Activated CD4-positive, alpha-beta T cell treated with anti-CD3 and anti-CD28 coated beads, Interleukin-2, Interleukin-6, amounts not matched to agents 100 ng/mL and 50 ng/mL, durations not matched to agents 16 hours and 8 hours (primary cell): ENCODE measurements at regions not wholly inside any gene's neighbourhood (a gene's known extent, or its start where the extent isn't known, plus 50 kb on each side); places are given as distances from the start of the nearest gene placed in this dataset.
"Not testable (repeated sequence)": the region's sequence is repeated elsewhere in the genome, so short reads cannot be mapped to it uniquely, and the experiment has no call there.

ENCODE experiments used
- DNase-seq: peaks from one replicate; pipeline ENCODE4 v3.0.0-alpha.2; 2020

DNA sequence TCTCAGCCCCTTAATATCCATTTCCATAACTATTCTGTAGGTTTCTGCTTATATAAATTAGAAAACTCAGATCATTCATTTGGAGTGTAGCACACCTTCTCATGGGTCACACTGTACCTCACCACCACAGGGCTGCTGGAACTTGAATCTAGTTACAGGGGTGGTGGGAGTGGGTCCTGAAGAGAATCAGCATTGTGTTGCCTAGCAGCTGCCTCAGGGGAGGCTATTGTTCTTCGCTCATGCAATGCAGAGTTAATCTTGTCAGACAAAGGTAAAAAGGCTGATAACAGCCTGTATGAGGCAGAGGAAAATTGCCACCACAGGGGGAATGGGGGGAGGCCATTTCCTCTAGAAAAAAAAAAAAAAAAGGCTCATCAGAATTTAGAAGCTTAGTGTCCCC is 496.0 kb upstream of the ADGRB3 start:
- no peak for DNase-seq

DNA sequence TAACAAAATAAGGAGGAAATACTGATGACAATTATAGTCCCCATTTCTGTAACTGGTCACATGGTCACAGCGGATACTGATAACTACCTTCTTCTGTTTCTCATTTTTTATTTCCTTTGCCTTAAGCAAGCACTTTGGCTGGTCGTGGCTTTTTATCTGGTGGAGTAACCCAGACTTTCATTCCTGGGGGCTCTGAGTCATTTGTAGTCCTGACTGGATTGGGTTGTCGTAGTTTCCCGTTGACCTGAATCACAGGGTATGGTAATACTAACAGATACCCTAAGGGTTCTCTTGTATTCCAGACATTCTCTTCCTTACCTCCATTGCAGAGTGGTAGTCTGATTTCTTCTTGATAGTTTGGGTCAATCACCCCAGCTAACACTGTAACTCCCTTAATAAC is 500.3 kb upstream of the ADGRB3 start:
- no peak for DNase-seq

DNA sequence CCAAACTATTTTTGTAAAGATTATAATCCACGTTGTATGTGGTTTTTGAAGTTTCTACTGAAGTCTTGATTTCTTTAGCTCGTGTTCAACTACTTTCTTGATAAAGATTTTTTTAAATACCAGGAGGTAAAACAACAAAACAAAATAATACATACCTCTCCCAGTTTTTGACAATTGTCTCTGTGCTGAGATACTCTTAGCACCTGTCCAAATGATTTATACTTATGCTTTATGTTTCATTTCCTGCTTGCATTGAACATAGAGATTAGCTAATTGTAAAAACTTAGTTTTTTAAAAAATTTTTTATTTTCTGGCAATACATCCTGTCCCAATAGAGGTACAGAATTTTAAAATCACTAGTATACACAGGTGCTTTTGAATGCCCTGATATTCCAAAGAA is 506.9 kb upstream of the ADGRB3 start:
- DNase-seq, result no peak

DNA sequence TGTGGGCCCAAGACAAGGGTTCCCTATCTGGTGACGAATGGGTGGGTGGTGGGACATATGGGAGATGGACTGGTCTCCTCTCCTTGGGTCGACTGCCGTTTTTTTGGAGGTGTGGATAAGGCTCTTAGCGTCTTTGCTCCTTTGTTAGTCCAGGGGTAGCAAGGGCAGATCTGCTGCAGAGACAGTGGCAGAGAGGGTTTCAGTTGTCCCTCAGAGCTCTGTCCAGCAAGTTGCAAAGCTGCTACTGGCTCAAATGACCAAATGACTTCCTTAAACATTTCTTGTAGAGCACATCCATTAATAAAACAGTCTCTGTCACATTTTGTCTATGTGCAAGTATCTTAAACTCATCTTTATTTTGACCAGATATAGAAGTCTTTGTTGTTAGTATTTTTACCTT is 508.0 kb upstream of the ADGRB3 start:
- no peak for DNase-seq

DNA sequence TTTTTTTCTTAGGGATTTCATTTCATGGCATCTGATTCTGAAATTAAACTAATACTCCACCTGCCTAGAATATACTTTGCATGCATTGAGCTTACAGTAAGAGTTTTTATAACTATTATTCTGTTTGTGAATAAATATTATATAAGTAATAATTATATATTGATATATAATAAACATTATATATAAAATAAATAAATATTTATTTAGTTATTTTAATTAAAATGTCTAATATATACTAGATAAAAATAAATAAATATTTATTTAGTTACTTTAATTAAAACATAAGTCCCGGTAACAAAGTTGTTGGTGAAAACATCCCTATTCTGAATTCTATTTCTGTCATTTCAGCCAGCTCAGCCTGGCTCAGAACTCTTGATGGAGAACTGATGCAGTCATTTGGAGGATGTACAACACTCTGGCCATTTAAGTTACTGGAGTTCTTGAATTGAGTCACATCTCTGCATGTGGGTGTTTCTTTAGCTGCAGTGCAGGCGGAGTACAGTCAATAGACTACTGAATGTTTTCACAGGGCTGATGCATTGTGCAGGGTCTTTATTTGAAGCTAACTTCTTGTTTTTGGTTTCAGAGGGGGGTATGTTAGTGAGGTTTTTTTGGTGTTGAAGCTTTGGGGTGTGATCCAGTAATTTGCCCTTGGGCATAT is 508.9 kb upstream of the ADGRB3 start:
- DNase-seq, result peak; percentile 1

DNA sequence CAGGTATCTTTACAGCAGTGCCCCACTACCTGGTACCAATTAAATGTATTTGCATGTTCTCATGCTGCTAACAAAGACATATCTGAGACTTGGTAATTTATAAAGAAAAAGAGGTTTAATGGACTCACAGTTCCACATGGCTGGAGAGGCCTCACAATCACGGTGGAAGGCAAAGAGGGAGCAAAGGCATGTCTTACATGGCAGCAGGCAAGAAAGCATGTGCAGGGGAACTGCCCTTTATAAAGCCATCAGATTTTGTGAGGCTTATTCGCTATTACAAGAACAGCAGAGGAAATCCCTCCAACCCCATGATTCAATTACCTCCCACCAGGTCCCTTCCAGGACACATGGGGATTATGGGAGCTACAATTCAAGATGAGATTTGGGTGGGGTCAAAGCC is 512.1 kb upstream of the ADGRB3 start:
- DNase-seq, result not testable (repeated sequence)

DNA sequence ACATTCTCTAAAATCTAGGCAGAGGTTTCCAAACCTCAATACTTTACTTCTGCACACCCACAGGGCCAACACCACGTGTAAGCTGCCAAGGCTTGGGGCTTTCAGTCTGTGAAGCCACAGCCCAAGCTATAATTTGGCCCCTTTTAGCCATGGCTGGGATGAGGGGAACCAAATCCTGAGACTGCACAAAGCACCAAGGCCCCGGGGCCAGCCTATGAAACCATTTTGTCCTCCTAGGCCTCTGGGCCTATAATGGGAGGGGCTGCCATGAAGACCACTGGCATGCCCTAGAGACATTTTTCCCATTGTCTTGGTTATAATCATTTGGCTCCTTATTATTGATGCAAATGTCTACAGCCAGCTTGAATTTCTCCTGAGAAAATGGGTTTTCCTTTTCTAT is 513.0 kb upstream of the ADGRB3 start:
- DNase-seq, result no peak

DNA sequence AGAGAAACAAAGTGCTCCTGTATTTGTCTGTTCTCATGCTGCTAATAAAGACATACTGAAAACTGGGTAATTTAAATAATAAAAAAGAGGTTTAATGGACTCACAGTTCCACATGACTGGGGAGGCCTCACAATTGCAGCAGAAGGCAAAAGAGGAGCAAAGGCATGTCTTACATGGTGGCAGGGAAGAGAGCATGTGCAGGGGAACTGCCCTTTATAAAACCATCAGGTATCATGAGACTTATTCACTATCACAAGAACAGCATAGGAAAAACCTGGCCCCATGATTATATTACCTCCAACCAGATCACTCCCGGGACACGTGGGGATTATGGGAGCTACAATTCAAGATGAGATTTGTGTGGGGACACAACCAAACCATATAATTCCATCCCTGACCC is 514.1 kb upstream of the ADGRB3 start:
- DNase-seq, result not testable (repeated sequence)

DNA sequence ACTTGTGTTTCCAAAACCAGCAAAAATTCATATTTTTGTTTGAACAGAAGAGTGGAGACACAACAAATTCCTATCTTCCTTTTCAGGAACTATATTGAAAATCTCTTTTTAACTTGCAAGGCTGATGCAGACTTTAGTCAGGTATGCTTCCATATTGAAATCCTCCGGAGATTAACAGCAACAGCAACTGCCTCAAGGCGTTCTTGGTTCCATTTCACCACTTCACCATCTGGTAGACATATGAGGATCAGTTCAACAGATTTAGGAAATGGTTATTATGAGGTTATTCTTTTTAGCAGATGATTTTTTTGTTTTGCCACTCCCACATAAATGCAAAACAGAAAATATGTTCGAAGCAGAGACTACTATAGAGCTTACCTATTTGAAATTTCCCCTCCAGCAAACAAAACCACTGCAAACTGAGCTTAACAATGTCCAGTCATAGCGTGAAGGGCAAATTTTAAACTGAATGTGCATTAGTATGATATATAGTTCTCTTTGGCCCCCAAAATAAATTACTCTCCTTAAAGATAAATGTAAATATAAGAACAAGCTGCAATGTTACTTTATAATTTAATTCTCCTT is 520.5 kb upstream of the ADGRB3 start:
- no peak for DNase-seq

DNA sequence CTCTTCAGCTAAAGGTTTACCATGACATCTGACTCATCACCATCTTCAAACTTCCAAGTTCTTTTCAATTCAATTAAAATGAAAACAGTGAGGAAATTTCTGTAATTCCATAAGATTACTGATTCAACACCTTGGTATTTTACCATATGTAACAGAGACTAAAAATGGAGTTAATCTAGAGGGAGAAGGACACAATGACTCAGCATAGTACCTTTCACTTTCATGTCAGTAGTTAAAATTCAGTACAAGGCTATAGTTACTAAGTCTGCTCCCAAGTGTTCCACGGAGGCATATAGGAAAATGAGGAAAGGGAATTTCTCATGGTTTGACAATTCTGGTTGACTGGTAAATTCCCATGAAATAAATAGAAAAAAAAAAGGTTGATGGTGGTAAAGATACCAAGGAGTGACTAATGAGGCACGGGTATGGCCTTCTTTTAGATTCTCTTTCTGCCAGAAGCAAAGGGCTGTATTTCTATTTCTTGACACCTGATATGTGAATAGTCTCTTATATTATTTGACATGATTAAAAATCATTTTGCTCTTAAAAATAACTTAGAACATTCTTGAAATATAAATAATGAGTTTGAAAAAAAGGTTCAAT is 526.7 kb upstream of the ADGRB3 start:
- no peak for DNase-seq

DNA sequence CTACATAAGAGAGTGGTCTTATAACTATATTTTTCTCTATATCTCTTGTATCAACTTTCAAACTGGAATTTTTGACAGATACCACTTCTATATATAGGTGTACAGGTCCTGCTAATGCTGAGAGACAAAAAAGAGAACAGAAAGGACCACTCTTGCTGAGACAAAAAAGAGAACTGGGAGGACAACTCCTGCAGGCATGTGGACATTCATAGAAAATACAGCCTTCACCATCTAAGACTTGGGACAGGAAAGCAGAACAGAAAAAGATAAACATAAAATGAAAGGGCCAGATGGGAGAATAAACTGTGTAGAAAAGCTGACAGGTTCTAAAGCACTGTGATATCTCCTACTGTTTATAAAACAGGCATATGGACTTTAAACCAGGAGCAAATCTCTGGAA is 541.0 kb upstream of the ADGRB3 start:
- DNase-seq, result no peak

DNA sequence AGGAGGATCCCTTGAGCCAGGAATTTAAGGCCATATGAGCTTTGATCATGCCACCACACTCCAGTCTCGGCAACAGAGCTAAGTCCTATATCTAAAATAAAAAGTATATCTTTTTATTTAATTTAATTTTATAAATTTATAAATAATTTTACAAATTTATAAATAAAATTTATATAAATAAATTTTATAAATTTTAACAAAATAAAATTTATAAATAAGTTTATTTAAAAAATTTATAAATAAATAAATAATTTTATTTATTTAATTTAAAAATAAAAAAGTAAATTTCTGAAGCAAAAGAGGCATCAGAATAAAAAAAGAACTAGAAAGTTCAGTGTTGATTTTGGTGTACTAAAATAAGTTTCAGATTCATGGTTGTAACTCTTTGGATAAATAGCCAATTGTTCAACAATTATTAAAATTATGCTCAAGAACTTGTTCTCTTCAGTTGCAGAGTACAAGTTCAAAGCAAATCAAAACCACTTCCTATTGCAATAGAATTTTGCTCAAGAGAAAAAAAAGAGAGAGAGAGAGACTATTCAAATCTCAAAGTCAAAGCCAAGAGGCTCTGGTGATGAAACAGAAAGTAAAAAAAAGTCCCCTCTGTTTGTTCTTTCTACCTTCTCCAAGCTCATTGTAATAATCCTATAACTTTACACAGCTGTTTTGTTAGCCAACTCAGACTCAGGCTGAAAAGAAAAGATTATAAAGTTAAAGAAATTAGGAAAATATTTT is 547.5 kb upstream of the ADGRB3 start:
- DNase-seq, result no peak

DNA sequence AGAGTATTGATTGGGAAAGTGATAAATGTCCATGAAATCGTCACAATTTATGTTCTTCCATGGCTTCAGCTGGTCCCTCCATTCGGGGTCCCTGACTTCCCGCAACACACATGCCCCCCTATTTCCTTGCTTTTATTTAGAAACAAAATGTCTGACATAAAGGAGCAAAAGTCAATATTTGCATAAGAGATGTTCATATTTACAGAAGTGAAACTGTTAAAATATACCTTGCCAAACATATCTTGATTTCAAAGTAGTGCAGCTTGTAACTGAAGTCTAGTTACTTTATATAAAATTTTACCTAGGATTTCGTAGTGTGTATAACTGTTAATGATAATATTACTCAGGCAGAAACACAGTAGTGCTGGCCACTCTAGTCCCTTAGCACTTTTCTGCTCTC is 548.9 kb upstream of the ADGRB3 start:
- DNase-seq, result no peak

DNA sequence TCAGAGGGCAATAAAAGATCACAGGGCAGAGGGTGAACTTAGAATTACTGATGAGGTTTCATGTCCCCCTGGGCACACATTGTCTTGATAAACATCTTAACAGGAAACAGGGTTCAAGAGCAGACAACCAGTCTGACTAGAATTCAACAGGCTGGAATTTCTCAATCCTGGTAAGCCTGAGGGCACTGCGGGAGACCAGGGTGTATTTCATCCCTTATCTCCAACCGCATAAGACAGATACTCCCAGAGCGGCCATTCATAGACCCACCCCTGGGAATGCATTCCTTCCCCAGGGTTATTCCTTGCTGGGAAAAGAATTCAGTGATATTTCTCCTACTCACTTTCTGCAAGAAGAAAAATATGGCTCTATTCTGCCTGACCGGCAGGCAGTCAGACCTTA is 549.5 kb upstream of the ADGRB3 start:
- not testable (repeated sequence) for DNase-seq

DNA sequence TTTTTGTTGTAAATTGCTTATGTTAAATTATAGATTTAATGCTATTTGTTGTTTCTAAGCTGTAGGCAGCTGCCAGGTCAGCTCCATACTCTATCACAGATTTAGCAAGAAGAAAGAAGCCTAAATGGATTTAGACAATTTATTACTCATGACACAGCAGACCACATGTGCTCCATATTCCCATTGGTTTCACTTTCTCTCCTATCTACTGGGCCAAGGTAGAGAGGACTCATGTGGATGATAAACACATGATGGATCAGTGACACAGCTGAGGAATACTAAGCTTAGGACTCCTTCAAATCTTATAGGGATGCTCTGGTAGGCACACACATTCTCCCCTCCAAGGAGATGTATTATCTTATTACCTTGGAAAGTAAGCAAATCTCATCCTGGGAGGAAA is 553.0 kb upstream of the ADGRB3 start:
- no peak for DNase-seq

DNA sequence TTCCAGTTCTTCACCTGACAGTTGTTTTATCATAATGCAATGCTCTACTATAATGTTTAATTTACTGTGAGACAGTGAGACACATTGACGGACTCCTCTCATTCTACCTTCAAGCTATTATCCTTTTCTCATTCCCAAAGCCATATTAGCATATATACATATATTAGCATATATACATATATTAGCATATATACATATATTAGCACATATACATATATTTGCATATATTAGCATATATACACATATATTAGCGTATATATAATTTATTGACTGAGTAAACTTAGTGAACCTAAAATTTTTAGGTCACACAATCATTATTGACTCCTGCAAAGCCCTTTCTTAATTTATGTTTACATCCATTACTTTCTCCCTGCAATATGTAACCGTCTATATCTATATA is 555.0 kb upstream of the ADGRB3 start:
- DNase-seq, result no peak

DNA sequence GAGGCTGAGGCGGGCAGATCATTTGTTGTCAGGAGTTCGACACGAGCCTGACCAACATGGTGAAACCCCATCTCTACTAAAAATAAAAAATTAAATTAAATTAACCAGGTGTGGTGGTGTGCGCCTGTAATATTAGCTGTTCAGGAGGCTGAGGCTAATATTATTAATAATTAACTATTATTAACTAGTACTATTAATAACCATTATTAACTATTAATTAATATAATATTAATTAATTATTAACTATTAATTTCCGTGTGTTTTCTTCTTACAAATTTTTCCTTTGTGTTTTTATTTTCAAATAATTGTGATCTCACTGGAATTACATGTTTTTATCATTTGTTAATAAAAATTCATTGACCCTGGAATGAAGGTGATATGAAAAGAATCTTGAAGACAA is 557.4 kb upstream of the ADGRB3 start:
- no peak for DNase-seq

DNA sequence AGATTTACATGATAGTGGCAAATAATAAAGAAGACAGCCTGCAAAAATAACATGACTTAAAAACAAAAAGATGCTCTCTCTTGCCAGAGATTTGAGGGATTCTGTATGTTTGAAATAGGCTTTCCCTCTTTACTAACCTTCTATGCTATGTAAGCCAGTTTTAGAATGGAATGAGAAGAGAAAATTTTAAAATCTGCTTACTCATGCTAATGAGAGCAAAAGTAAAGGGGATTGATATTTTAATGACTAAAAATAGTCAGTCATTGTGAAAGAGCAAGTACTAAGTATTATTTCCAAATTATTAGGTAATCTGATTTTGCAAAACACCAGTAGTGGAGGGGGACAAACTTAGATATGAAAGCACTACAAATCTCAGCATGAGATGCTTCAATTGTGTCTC is 563.3 kb upstream of the ADGRB3 start:
- no peak for DNase-seq

DNA sequence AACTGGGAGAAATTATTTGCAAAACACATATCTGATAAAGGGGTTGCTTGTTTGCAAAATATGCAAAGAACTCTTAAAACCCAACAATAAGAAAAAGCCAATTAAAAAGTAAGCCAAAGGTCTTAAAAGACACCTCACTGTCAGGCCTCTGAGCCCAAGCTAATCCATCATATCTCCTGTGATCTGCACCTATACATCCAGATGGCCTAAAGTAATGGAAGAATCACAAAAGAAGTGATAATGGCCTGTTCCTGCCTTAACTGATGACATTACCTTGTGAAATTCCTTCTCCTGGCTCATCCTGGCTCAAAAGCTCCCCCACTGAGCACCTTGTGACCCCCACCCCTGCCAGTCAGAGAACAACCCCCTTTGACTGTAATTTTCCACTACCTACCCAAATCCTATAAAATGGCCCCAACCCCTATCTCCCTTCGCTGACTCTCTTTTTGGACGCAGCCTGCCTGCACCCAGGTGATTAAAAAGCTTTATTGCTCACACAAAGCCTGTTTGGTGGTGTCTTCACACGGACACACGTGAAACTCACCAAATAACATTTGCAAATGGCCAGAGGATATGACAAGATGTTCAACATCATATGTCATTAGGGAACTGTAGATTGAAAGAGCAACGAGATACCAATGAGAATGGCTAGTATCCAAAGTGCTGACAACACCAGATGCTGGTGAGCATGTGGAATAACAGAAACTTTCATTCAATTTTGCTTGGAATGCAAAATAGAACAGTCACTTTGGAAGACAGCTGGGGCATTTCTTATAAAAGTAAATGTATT is 565.0 kb upstream of the ADGRB3 start:
- DNase-seq, result no peak

DNA sequence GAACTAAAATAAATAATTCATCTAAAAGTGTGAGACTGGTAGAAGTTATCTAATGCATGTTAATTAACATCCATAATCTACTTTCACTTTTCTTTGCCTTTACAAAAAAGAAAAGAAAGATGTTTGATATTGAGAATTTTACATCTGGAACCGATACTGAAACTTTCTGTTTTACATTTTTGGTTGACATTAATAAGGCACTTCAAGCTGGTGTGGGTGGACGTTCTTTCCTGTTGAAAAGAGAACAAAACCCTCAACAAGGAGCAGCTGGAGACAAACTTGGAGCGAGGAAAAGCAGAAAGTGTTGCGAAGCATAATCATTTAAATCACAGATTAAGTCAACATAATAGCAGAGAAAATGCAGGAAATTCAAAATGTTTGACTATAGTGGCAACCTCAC is 575.2 kb upstream of the ADGRB3 start:
- DNase-seq, result no peak

DNA sequence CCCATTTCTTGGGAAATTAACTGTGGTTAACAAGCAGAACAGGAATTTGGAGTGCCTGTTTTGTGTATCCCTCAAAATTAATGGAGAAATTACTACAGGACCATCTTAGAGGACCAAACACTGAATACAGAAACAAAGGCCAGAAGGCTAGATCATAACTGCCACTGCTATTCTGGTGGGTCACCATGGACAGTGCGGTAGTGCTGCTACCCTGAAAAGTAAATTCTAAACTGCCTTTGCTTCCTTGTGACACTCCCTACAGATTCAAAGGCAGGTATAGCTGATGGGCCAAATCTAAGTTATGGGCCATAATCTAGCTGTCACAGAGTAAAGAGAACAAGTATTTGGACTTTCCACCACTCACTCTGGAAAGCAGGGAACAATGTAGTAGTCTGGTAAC is 575.8 kb upstream of the ADGRB3 start:
- no peak for DNase-seq

DNA sequence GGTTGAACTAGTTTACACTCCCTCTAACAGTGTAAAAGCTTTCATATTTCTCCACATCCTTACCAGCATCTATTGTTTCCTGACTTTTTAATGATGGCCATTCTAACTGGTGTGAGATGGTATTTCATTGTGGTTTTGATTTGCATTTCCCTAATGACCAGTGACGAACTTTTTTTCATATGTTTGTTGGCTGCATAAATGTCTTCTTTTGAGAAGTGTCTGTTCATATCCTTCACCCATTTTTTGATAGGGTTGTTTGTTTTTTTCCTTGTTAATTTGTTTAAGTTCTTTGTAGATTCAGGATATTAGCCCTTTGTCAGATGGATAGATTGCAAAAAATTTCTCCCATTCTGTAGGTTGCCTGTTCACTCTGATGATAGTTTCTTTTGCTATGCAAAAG is 578.5 kb upstream of the ADGRB3 start:
- DNase-seq, result not testable (repeated sequence)

DNA sequence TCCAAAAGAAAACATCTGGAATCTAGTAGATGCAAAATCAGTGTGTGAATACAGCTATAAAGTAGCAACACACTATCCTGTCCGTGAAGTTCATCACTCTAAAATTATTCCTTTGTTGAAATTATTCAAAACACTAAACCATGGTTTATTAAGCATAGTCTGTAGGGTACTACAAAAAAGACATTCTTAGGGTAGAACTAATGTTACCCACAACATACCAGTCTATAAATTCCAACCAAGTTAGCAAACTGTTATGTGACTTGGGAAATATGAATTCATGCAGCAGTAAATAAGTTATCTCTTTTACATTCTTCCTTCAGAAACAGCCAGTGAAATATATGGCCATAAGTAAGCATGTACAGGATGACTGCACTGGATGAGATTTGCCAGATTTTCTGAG is 580.3 kb upstream of the ADGRB3 start:
- no peak for DNase-seq
